GM19438 (cell line): ENCODE measurements at regions not wholly inside any gene's neighbourhood (a gene's known extent, or its start where the extent isn't known, plus 50 kb on each side); places are given as distances from the start of the nearest gene placed in this dataset.

Source experiments
- ATAC-seq: cut with Tn5 transposase; IDR thresholded peaks from one replicate; pipeline ENCODE4 v1.9.1; 2021; ENCODE audit warnings: low read depth; ENCODE audit not compliant: unreplicated experiment

DNA sequence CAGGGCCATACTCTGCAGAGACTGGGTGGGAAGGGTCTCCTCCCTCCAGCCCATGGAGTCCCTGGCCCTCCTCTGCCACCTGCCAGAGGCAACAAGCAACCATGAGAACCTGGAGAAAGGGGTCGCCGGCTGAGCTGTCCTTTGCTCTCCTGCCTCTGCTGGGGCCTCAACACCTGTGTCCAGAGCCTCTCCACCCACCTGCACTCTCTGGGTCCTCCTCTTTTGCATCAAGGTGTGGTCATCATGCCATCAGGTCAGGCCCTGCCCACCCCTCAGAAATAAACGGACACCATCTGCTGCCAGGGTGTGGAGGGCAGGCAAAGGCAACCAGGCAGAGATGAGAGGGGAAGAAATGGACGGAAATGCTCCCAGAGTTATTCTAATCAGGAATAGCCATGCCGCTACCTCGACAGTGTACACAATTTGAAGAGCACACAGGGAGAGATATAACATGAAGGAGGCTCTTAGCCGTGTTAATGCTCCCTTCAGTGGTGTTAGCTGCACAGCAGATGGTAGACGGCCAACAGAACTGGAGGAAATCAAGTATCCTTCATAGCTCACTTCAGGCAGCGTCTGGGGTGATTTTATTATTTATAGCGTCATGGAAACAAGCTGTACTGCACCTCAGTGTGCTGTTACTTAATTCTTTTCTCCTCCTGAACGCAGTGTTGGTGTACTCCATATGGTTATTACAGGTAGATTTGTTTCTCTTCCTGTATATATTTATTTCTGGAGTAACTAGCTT is 247.9 kb downstream of the TSN start:
- no peak for ATAC-seq

DNA sequence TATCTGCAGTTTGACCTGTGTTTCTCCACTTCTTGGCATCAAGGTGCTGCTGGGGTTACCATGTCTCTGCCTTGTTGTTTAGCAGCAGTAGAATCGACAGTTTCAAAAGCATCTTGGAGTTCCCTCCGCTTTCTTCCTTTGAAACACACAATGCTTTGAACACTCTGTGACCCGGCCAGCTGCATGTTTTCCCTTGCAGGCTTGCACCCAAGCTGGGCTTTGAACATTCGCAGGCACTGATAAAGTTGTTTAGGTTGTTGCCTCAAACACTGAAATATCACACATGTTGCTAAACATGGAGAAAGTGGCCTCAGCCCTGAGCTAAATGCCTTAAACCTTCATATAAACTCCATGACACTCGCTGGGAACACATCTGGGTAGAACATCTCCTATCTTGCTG is 251.7 kb downstream of the TSN start:
- ATAC-seq, result no peak

DNA sequence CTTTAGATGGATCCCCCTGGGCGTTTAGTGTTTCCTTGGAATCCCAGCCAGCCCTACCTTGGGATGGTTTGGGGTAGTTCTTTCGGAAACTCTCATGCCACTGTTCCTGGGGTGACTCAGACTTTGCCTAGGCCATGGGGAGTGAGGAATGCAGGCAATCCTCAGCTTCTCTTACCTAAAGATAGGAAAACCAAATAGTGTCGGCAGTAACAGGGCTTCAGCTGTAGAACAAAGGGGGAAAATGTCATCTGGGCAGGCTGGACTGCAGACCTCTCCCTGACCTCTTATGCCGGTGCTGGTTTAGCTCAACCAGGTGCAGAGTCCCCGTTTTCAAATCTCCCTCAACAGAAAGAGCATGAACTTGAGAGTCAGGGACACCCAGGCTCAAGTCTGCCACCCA is 252.1 kb downstream of the TSN start:
- ATAC-seq, result no peak

DNA sequence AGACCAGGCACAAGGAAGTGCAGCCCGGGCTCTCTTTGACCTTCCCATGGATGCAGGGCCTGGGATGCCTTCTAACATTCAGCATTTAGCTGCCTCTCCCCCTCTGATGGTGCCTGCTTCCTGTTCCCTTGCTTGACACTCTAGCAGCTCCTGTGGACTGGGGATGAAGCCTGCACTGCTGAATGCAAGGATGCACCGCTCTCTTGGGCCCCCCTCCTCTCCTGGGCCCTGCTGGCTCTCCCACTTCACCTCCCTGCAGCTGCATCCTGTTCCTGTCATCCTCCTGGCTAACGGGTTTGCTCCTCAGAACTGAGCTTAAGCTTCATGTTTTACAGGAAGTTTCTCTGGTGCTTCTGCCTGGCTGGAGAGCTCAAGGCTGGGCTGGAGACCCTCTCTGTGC is 254.1 kb downstream of the TSN start:
- ATAC-seq, result no peak

DNA sequence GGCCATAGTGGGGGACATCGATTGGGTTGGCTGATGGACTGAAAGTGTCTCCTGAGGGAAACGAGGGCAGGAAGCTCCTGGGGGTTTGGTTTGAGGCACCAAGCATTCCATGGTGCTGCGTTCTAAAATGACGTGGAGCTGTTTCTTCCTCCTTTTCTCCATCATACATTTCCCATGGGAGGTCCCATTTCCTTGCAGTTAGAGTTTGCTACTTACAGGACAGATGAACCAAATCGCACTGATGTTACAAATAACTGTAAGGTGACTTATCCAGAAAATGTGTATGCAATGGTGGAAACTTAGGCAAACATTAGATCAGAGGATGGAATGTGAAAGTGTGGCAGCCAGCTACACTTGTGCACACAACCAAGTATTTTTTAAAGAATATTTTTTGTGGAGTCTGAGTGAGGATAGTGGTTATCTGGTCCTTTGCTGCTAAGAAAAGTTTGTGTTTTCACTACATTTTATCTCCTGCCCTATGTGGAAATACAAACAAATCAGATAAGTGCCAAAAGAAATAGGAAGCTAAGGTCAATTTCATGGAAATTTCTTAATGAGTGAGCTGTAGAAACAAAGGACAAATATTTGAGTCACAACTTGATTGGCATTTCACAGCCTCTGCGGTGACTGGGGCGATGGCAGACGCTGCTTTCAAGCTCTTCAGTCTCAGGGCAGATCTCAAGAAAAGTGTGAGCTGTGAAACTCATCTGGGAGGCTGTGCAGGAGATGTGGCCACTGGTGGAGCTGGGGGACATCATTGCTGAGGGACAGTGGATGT is 256.2 kb downstream of the TSN start:
- no peak for ATAC-seq

DNA sequence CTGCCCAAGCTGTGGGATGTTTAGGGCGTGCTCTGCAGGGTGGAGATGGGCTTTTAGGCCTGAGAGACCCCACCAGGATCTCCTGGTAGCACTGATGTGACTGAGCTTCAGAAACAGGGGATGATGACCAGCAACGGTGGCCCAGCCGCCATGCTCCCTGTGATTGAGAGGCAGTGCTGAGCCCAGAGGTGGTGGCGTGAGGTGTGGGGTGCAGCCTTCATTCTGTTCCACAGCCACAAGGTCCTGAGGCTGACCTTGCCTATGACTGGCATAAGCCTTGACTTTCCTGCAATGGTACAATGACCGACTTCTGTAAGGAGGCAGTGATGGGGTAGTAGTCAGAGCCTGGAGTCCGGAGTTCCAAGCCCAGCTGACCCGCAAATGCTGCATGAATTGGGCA is 263.3 kb downstream of the TSN start:
- no peak for ATAC-seq

DNA sequence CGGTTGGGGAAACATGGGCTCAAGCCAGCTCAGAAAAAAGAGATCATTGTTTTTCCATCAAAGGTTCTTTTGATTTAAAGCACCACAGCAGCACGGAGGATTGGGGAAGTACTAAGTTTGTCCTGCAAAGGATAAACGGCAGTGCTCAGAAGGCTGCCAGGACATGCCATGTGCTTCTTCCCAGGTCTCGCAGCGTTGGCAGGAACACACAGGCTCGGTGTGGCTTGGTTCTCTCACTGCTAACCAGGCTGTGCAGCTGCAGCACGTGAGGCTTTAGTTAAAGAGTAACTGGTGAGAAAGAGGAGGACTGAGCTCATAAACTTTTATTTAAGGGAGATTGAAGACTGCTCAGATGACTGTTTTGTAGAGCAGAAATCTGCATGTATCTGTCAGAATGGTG is 264.3 kb downstream of the TSN start:
- ATAC-seq, result no peak

DNA sequence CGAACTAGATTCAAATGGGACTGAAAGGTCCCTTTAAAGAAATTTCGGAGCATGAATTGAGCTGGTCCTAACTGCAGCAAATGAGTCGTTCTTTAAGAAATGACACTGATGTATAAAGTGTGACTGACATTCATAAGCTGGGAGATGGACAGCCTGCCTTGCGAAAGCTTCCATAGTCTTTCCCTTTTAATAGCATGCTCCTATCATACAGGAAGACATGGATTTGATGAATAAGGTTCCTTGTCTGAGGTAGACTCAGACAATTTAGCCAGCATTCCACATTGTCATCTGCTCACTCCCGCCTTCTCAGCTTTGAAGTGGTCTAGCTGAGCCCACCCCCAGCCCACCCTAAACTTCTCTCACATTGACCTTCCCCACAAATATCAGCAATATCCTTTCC is 264.9 kb downstream of the TSN start:
- no peak for ATAC-seq

DNA sequence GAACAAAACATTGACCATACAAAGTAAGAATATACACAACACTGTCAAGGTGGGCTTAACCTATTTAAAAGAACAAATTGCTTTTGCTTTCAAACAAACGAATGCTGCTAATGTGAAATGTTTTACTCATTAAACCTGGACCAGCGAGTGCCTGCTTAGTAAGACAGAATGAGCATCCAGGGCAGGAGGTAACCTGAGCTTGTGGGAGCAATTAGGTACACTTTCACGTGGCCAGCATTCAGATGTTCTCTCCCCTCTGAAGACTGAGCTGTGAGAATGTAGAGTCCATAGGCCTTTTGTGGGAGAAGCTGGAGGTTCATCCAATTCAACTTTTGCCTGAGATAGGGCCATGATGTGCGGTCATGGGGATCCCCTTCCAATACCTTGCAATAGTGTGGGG is 266.5 kb downstream of the TSN start:
- no peak for ATAC-seq

DNA sequence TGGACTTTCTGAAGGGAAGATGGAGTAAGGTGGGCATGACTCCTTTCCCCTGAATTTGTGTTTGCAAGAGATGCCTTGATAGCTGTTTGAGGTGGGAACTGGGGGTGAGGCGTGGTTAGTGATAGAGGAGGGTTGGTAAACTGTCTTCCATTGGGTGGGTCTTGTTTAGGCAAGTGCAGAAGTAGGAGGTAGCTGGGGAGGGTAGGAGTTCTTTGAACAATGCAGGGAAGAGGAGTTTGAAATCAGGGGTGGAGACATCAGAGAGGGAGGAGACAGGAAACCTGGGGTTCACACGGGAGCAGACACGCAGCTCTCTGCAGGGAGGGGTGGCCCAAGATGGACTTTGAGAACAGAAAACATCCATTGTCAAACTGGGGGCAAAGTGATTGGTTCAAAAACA is 267.1 kb downstream of the TSN start:
- no peak for ATAC-seq

DNA sequence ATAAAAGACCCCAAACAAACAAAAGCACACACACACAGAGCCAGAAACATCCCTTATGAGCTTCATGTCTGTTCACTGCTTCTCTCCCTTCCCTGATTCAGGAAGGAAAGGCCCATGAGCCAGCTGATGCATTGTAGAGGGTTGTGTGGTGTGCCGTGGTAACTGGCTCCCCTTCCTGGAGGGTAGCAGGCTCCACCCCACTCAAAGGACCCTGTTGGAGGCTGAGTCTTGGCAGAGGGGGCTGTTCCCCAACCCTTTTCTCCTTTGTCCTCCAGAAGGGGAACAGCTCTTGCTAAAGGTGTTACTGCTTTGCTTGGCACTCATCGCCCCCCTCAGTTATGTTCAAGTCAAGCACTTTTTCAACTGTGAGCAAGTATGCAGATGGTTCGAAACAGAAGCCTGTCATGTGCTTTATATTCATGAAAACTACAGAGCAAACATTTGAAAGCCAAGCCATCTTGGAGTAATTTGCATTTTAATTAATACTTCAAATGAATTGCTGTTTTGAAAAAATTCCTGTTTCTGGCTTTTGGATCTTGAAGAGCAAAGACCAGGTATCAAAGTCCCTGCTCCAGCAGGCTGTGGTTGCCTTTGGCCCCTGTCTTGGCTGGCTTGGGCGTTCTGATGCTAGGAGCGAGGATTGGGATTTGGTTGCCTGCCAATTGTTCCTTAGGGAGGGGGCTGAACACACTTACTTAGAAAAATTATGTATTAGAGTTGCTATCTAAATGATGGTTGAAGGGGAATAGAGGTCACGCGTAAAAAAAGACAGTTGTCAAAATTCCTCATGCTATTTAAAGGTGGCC is 267.8 kb downstream of the TSN start:
- ATAC-seq, result no peak

DNA sequence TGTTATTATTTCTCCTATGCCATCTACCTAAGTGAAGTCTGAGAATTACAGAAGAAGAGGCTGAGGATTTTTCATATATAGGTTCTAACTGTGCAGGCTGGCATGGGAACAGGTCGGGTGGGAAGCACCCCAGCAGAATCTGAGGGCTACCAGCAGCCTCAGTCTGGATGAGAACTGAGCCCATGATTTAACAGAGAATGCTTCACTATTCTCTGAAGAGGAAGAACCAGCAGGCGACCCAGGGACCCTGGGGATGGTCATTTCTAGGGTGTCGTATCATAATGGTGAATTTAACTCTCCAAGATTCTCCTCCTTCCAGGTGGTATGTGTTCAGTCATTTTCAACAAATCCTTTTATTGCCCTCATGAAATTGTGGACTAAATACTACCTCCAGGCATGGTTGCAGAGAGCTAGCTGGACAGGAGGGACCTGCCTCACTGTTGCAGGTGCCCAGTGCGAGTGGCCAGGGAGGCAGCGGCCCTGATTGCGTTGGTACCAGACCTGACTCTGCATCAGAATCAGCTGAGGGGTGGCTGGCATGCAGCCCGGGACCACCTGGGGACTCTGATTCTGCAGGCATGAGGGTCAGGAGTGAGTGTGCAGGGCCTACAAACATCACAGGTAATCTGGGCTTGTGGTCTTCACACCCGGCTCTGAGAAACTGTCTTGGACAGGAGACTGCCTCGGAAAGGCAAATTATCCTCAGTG is 272.2 kb downstream of the TSN start:
- no peak for ATAC-seq

DNA sequence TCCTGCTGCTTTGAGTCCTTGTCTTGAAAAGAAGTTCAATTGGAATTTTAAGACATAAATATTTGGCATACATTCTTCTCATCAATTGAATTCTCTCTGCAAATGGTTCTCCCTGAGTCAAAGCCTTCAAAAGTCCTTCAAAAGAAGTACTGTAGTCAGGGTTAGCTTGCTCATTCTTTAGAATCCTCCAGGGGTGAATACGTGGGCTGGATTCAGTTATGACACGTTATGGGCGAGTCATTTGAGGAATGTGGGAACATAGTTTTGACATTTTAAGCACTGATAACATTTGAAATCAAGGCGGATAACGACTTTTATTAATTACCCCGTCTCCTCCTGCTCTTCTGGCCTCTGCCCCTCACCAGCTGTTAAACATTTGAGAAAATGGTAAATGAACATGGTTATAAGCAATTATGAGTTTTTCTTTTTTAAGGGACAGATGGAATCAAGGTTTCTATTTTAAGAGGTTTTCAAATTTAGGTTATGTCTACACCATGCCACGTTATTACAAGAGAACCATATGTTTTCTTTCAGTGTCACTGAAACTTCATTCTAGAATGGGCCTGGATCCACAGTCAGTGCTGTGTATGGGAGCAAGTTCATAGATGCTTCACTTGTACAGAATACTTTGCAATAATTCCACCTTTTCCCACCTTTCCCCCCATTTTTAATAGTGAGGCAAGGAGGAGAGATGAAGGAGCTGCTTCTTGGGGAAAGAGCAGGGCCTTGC is 273.1 kb downstream of the TSN start:
- ATAC-seq, result no peak

DNA sequence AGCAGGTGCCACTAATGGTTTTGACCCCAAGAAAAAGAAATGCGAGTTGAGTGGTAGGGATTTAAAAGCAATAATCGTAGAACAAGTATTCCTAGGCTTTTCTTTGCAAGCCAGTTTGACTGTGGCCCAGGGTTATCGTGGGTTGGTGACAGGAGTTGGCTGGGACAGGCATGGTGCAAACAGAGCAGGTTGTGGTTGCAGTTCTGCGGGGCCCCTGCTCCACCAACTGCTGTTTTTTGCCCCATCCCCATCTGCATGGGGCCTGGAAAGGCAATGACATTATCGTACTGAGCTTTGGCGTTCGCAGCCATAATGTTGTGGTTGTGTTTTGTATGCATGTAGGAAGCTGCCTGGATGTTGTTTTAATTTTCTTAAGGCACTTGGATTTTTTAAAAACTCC is 274.0 kb downstream of the TSN start:
- ATAC-seq, result no peak

DNA sequence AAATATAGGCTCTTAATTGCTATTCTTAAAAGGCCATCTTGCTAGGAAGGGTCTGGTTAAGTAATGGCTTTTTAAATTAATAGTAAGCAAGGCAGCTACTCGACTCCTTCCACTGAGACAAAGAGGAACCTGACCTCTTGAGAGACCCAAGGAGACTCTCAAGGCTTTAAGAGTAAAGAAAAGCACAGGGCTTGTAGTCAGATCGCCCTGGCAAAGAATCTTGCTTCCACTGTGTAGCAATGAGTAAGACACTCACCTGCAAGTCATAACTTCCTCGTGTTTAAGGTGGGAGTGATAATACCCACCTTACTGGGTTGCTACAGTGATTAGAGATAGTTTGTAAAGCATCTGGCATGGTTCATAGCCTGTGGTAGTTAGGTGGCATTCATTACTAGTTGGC is 274.5 kb downstream of the TSN start:
- ATAC-seq, result no peak

DNA sequence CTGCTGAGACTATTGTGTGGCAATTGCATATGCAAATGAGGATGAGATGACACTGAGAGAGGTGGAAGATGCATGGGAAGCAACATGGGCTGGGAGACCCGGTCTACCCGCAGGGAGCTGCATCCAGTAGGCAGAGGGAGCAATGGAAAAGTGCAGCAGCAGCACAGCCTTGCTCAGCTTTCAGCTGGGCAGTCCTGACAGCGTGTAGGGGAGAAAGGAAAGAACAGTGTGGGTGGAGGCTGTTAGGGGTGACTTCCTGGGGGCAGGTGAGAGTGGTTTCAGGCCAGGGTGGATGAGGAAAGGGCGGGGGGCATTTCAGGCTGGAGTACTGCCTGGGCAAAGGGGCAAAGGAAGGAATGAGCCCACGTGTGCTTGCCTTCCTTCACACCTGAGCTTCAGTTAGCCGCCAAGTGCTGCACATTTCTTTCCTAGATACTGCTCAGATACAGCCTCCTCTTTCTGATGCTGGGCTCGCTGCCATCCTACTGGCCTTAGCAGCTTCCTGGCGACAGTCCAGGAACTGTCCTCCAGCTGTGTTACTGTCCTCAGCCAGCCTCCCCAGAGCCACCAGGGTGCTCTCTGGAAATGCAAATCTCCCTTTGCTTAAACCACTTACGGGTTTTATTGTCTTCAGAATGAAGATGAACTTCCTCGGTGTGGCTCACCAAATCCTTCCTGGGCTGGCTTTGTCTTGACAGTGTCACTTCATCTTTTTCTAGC is 276.3 kb downstream of the TSN start:
- ATAC-seq, result no peak

DNA sequence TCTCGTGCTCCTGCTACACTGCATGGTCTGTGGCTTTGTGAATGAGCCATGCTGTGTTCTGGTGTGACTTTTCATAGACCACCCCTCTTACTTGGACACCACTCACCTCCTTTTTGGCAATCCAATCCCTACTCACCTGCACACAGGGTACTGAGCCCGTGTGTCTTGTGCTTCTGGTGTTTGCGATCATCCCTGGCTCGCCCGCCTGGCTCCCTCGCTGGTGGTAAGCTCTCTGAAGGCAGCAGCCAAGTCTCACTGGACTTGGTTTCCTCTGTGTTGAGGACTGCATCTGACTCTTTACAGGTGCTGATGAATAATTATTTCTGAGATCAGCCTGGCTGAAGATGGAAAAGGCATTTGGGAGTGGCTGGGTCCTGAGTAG is 276.8 kb downstream of the TSN start:
- ATAC-seq, result no peak

DNA sequence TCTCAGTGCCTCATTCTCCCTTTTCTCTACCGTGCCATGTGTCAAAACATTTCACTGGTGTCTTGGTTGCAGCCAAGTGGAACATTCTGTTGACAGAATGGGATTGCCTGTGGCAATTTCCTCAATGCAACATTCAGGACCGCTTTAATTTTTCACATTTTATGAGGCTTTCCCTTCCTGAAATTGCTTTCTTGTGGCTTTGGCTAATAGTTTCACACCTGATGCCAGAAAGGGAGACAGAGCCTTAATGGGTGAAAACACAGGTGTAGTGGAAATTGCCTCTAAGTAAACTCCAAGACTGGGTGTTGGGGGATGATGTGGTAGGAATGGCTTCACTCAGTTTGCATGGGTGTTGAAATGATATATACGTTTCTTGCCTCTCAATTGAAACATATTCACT is 278.3 kb downstream of the TSN start:
- no peak for ATAC-seq

DNA sequence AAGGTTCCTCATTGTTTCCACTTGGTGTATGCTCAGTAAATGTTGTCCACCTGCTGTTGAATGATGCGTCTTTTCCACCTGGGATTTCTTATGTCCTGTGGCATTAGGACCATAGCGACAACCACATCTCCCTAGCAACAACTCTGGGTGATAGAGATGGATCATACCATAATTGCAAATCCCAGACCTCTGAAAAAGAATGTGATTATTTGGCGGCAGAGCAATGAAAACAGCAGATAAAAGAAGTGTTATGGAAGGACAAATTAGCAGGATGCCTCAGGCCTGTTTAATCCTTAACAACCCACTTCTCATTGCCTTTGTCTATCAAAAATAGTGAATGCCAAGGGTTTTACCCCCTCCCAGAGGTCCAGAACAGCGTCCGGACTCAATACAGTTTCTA is 278.9 kb downstream of the TSN start:
- ATAC-seq, result no peak

DNA sequence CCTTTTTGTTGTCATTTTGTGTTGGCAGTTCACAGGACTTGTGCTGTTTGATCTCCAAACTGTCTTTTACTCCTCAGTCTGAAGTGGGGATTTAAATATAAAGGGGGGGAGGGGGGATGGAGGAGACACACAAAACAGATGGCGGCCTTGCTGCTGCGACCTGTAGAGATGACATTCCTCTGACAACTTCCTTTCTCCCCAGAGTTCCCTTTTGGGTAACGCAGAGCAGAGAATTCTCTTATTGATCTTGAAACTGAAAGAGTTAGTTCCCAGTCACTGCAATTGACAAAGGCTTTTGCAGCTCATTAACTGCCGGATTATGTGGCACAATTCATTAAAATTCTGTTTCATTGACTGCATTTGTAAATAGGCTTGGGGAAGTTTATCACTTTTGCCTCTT is 279.3 kb downstream of the TSN start:
- no peak for ATAC-seq
